ENCODE measurements at regions not wholly inside any gene's neighbourhood (a gene's known extent, or its start where the extent isn't known, plus 50 kb on each side); places are given as distances from the start of the nearest gene placed in this dataset.

- DNase-seq (ENCODE audit: low spot score) = no peak
Measured at GRCh38 chr15:67992411-67992810, 61.7 kb upstream of the PIAS1 start.

- DNase-seq (ENCODE audit: low spot score) = no peak
Measured at GRCh38 chr15:67992834-67993233, 61.3 kb upstream of the PIAS1 start.

GRCh38 chr15:67997996-67998395 is 56.1 kb upstream of the PIAS1 start:
- DNase-seq (ENCODE audit: low spot score) = peak; percentile 48

- peak; percentile 9 for DNase-seq (ENCODE audit: low spot score)
Measured at GRCh38 chr15:67998599-67999133, 55.4 kb upstream of the PIAS1 start.

- DNase-seq (ENCODE audit: low spot score) = no peak
Measured at GRCh38 chr15:67999320-68000100, 54.6 kb upstream of the PIAS1 start.

GRCh38 chr15:68000754-68001153 is 53.4 kb upstream of the PIAS1 start:
- no peak for DNase-seq (ENCODE audit: low spot score)

GRCh38 chr15:68001811-68002210 is 52.3 kb upstream of the PIAS1 start:
- no peak for DNase-seq (ENCODE audit: low spot score)

- DNase-seq (ENCODE audit: low spot score) = no peak
Measured at GRCh38 chr15:68003297-68003696, 50.8 kb upstream of the PIAS1 start.
